GM23248 (cell line): ENCODE measurements at regions not wholly inside any gene's neighbourhood (a gene's known extent, or its start where the extent isn't known, plus 50 kb on each side); places are given as distances from the start of the nearest gene placed in this dataset.

Experiments
- EZH2 ChIP-seq: fragments of 200-600 bp; sonication (generic); IDR thresholded peaks from 2 replicates; pipeline ENCODE4 v1.6.1; 2018; ENCODE audit warnings: antibody characterized with exemption, mild to moderate bottlenecking; ENCODE audit not compliant: insufficient read depth, poor library complexity, severe bottlenecking
- EZH2phosphoT487 ChIP-seq: fragments of 200-600 bp; sonication (generic); IDR thresholded peaks from 2 replicates; pipeline ENCODE4 v1.6.1; 2018; ENCODE audit warnings: antibody characterized with exemption, moderate library complexity, mild to moderate bottlenecking, low read depth; ENCODE audit not compliant: insufficient read depth

DNA sequence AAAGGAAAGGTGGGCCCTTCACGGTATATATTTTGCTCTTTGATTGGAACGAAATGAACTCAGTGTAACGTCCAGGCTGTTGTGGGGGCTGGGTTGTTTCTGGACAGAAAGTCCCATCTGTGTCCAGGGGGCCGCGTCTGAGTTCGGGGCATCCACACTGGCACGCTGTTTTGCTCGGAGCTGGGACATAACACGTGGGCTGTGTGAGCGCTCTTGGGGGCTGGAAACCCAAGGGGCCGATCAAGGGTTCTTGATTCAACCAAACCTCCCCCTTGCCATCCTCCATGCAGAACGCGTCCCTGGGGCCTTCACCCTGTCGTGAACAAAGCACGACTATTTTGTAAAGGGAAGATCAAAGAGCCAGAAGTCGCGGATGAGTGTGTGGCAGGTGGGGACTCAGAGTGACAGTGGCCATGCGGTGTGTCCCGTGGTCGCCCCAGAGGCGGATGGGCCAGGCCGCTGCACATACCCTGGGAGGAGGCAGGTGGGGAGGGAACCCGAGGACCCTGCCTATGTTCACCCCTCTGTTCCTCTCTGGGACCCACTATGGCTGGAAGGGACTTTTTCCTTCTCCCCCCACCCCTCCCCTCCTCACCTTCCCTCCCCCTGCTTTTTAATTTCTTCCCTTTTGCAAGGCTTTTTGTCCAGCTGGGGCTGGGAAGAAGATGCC is 387.2 kb downstream of the SEC14L1 start:
- TF ChIP-seq EZH2phosphoT487 (no peak), EZH2 (no peak)
